ENCODE measurements at regions not wholly inside any gene's neighbourhood (a gene's known extent, or its start where the extent isn't known, plus 50 kb on each side); places are given as distances from the start of the nearest gene placed in this dataset.
A peak's percentile ranks its signal among the peaks of the same experiment; 100 is the strongest.

DNA sequence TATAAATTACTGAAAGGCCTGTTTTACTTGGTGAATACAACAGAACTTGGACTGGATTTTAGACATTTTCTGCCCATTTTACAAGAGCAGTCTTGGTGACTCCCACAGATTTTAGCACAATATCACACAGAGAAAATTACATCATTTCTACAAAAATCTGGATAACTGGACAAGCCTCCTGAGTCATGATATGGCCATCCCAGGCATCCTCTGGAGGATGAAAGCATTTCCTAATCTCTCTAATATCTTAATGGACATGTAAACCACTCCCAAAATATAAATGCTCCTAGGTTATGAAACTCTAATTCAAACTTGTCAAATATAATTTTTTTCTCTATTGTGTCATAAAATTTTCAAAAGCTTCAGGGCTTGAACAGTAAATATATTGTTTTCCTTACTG lies 1170.8 kb upstream of the PCDH7 start:
- H3K36me3 ChIP-seq (ENCODE audit: control insufficient read depth, insufficient read depth, low read length): no peaks in the 10 kb centered on the region
- no peaks in the 10 kb centered on the region for H3K27me3 ChIP-seq (ENCODE audit: control insufficient read depth, insufficient read depth, low read length)
- no peak overlapping the region for H3K4me3 ChIP-seq (ENCODE audit: low read depth, low read length)
- TF ChIP-seq, protein P1, sequence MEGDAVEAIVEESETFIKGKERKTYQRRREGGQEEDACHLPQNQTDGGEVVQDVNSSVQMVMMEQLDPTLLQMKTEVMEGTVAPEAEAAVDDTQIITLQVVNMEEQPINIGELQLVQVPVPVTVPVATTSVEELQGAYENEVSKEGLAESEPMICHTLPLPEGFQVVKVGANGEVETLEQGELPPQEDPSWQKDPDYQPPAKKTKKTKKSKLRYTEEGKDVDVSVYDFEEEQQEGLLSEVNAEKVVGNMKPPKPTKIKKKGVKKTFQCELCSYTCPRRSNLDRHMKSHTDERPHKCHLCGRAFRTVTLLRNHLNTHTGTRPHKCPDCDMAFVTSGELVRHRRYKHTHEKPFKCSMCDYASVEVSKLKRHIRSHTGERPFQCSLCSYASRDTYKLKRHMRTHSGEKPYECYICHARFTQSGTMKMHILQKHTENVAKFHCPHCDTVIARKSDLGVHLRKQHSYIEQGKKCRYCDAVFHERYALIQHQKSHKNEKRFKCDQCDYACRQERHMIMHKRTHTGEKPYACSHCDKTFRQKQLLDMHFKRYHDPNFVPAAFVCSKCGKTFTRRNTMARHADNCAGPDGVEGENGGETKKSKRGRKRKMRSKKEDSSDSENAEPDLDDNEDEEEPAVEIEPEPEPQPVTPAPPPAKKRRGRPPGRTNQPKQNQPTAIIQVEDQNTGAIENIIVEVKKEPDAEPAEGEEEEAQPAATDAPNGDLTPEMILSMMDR (IDR thresholded peaks at IDR 0.05; ENCODE audit: insufficient read depth, low read length, poor library complexity, severe bottlenecking): no peak
- DNase-seq (ENCODE audit: low read depth): no peak

DNA sequence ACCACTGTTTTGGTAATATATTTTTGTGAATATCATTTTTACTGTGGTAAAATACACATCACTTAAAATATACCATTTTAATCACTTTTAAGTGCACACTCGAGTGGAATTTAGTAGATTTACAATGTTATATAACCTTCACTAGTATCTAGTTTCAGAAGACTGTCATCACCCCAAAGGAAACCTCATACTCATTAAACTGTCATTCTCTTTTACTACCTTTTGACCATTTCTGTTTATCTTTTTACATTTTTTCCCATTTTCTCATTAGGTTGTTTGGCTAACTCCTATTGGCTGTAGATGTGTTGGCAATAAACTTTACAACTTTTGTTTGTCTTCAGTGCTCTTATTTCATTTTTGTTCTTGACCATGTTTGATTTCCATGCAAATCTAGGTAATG lies 1168.3 kb upstream of the PCDH7 start:
- H3K36me3 ChIP-seq (ENCODE audit: control insufficient read depth, insufficient read depth, low read length): no peaks in the 10 kb centered on the region
- no peak for DNase-seq (ENCODE audit: low read depth)
- H3K4me3 ChIP-seq (ENCODE audit: low read depth, low read length): no peak overlapping the region
- TF ChIP-seq, protein P1 (IDR thresholded peaks at IDR 0.05; ENCODE audit: insufficient read depth, low read length, poor library complexity, severe bottlenecking): no peak
- no peaks in the 10 kb centered on the region for H3K27me3 ChIP-seq (ENCODE audit: control insufficient read depth, insufficient read depth, low read length)

DNA sequence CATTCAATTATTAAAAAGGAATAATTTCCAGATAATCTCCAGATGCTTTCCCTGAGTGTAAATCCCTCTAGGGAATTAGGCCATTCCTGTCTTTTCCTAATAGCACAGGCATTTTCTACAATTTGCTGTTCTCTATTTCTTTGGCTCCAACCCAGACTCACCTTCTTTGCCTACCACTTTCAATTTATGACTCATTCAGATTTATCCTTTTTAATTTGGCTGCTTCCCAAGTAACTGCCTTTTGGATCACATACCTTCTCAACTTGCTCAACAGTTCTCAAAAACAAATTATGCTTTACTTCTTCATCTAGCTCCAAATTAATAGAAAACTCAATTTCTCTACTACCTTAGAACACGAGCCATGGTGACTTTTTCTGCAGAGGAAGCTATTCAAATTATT lies 1166.3 kb upstream of the PCDH7 start:
- Histone ChIP-seq H3K27me3 (ENCODE audit: control insufficient read depth, insufficient read depth, low read length) (no peaks in the 10 kb centered on the region), H3K4me3 (ENCODE audit: low read depth, low read length) (no peak overlapping the region), H3K36me3 (ENCODE audit: control insufficient read depth, insufficient read depth, low read length) (no peaks in the 10 kb centered on the region)
- peak; percentile 9 for DNase-seq (ENCODE audit: low read depth)
- TF ChIP-seq, protein P1 (IDR thresholded peaks at IDR 0.05; ENCODE audit: insufficient read depth, low read length, poor library complexity, severe bottlenecking): no peak

DNA sequence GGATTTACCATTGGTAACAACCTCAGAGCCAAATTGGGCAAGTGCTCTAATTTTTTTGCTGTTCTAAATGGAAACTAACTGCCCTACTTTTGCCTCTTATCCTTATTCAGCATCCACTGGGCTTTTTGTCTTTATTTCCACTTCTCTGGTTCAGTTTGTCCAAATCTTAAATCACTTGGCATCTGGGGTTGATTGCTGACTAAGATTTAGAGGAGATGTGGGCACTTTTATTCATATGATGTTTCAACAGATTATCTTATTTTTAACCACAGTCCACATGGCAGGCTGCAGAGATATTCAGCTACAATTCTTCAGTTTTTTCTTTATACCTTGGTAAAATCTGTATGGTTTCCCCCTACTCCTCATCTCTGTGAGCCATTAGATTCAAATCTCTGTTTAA lies 1161.4 kb upstream of the PCDH7 start:
- DNase-seq (ENCODE audit: low read depth): no peak
- Histone ChIP-seq H3K27me3 (ENCODE audit: control insufficient read depth, insufficient read depth, low read length) (no peaks in the 10 kb centered on the region), H3K4me3 (ENCODE audit: low read depth, low read length) (no peak overlapping the region), H3K36me3 (ENCODE audit: control insufficient read depth, insufficient read depth, low read length) (no peaks in the 10 kb centered on the region)
- TF ChIP-seq, protein P1 (IDR thresholded peaks at IDR 0.05; ENCODE audit: insufficient read depth, low read length, poor library complexity, severe bottlenecking): no peak

DNA sequence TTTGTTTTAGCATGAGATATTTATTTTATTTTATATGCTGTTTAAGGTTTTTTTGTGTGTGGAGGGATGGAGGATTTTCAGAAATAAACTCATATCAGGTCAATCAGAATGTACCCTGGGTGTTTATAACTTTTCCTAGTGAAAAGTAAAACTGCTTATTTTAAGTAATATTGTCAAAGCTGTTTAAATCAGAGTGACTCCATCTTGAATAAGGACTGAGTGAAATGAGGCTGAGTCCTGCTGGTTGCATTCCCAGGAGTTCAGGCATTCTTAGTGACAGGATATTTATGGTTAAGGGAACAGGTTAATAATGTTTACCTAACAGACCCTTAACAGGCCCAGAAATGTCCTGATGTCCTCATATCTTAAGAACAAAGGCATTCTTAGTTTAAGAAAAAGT lies 1160.9 kb upstream of the PCDH7 start:
- TF ChIP-seq, protein P1 (IDR thresholded peaks at IDR 0.05; ENCODE audit: insufficient read depth, low read length, poor library complexity, severe bottlenecking): no peak
- no peak for DNase-seq (ENCODE audit: low read depth)
- Histone ChIP-seq H3K4me3 (ENCODE audit: low read depth, low read length) (no peak overlapping the region), H3K27me3 (ENCODE audit: control insufficient read depth, insufficient read depth, low read length) (no peaks in the 10 kb centered on the region), H3K36me3 (ENCODE audit: control insufficient read depth, insufficient read depth, low read length) (no peaks in the 10 kb centered on the region)

DNA sequence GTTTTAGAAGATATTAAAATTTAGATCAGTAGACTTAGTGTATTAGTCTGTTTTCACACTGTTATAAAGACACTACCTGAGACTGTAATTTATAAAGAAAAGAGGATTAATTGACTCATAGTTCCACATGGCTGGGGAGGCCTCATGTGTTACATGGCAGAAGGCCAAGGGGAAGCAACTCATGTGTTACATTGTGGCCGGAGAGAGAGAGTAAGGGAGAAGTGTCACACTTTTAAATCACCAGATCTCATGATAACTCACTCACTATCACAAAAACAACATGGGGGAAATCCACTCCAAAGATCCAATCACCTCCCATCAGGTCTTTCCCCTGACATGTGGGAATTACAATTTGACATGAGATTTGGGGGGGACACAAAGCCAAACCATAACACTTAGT lies 1159.7 kb upstream of the PCDH7 start:
- TF ChIP-seq, protein P1 (IDR thresholded peaks at IDR 0.05; ENCODE audit: insufficient read depth, low read length, poor library complexity, severe bottlenecking): no peak
- DNase-seq (ENCODE audit: low read depth): peak; percentile 81
- no peak overlapping the region for H3K4me3 ChIP-seq (ENCODE audit: low read depth, low read length)
- no peaks in the 10 kb centered on the region for H3K27me3 ChIP-seq (ENCODE audit: control insufficient read depth, insufficient read depth, low read length)
- no peaks in the 10 kb centered on the region for H3K36me3 ChIP-seq (ENCODE audit: control insufficient read depth, insufficient read depth, low read length)
